GM23248 (cell line): ENCODE measurements at regions not wholly inside any gene's neighbourhood (a gene's known extent, or its start where the extent isn't known, plus 50 kb on each side); places are given as distances from the start of the nearest gene placed in this dataset.

Experiments used
- EZH2 ChIP-seq: fragments of 200-600 bp; sonication (generic); IDR thresholded peaks from 2 replicates; pipeline ENCODE4 v1.6.1; 2018; ENCODE audit warnings: antibody characterized with exemption, mild to moderate bottlenecking; ENCODE audit not compliant: insufficient read depth, poor library complexity, severe bottlenecking
- EZH2phosphoT487 ChIP-seq: fragments of 200-600 bp; sonication (generic); IDR thresholded peaks from 2 replicates; pipeline ENCODE4 v1.6.1; 2018; ENCODE audit warnings: antibody characterized with exemption, moderate library complexity, mild to moderate bottlenecking, low read depth; ENCODE audit not compliant: insufficient read depth

DNA sequence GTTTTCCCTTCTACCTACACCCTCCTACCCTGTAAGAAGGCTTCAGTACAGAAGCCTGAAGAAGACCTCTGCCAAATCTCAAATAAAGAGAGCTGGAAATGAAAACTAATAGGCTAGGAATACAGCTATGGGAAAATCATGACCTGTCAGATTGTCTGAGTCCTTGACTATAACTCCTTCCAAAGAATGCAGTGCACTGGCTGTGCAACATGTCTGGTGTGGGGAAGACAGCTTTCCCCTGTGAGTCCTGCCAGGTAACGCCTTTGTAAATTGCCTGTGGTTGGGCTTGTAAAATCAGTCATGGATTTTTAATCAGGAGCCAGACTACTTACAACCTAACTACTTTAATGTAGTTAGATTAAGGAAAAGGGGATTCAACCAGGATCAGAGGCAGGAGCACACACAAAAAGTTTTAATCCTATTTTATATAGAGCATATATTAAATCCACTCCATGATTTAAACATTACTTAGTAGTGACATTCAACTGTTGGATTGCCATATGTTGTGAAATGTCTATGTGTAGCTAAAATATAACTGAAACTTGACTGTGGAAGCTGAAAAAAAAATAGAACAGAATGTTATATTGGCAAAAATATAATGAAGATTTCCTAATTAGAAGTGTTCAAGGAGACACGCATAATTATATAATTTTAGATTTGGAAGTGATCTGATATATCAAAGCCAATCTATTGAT lies 1667.8 kb downstream of the KCNT2 start:
- TF ChIP-seq EZH2phosphoT487 (no peak), EZH2 (no peak)
